ENCODE measurements at regions not wholly inside any gene's neighbourhood (a gene's known extent, or its start where the extent isn't known, plus 50 kb on each side); places are given as distances from the start of the nearest gene placed in this dataset.

- TF ChIP-seq TAF1 (IDR thresholded peaks at IDR 0.05; ENCODE audit: borderline replicate concordance, insufficient read depth, low read length) (no peak), POLR2AphosphoS5 (IDR thresholded peaks at IDR 0.05; ENCODE audit: low read depth, low read length) (no peak), SIN3A (IDR thresholded peaks at IDR 0.05; ENCODE audit: borderline replicate concordance, insufficient read depth, low read length) (no peak), REST (IDR thresholded peaks at IDR 0.05; ENCODE audit: insufficient read depth in 1 of 2, low read depth in 2 of 2, low read length in 2 of 2) (no peak), FOXP2 (optimal IDR thresholded peaks at IDR 0.05; ENCODE audit: borderline replicate concordance, extremely low read depth, extremely low read length, insufficient read depth) (no peak)
These were observed 221.7 kb downstream of the KLF6 start for GRCh38 chr10:3563298-3563697.
